GM12878 (cell line): ENCODE measurements at regions not wholly inside any gene's neighbourhood (a gene's known extent, or its start where the extent isn't known, plus 50 kb on each side); places are given as distances from the start of the nearest gene placed in this dataset.
A peak's percentile ranks its signal among the peaks of the same experiment; 100 is the strongest.

Source experiments
- E2F4 ChIP-seq: IDR thresholded peaks from 2 replicates; pipeline ENCODE4 v1.6.1; 2012; ENCODE audit warnings: low read depth, low read length, improper control_type of control experiment
- MAX ChIP-seq: IDR thresholded peaks from 2 replicates; pipeline ENCODE4 v1.6.1; 2012; ENCODE audit warnings: low read depth, low read length, improper control_type of control experiment
- POLR2A ChIP-seq: IDR thresholded peaks from 2 replicates; pipeline ENCODE4 v1.6.1; 2011; ENCODE audit warnings: low read depth, mild to moderate bottlenecking, low read length
- ZZZ3 ChIP-seq: IDR thresholded peaks from 2 replicates; pipeline ENCODE4 v1.6.1; 2011; ENCODE audit warnings: low read depth; ENCODE audit not compliant: control insufficient read depth, insufficient read length
- TF ChIP-seq, protein P1 (sequence below), 3 experiments: IDR thresholded peaks in 2 of 3; conservative IDR thresholded peaks in 1 of 3; 2 replicates each; pipeline ENCODE4 v1.5.1; 2011; ENCODE audit warnings: low read depth in 3 of 3, low read length in 3 of 3, mild to moderate bottlenecking in 3 of 3, control low read depth in 2 of 3, moderate library complexity in 2 of 3, inconsistent platforms in 1 of 3, mixed read lengths in 1 of 3; ENCODE audit not compliant: control insufficient read depth in 2 of 3, insufficient read depth in 1 of 3; ENCODE audit errors: extremely low read depth in 1 of 3

DNA sequence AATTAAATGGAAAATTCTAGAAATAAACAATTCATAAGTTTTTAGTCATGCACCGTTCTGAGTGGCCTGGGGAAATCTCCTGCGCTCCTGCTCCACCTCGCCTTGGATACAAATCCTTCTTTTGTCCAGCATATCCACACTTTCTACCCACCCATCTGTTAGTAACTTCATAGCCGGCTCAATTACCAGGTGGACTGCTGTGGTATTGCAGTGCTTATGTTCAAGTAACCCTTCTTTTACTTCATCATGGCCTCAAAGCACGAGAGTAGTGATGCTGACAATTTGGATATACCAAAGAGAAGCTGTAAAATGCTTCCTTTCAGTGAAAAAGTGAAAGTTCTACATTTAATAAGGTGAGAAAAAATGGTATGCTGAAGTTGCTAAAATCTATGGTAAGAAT, 142.3 kb upstream of the CHL1 start:
- TF ChIP-seq E2F4 (no peak), ZZZ3 (no peak), MAX (no peak), POLR2A (no peak)
- TF ChIP-seq, protein P1, sequence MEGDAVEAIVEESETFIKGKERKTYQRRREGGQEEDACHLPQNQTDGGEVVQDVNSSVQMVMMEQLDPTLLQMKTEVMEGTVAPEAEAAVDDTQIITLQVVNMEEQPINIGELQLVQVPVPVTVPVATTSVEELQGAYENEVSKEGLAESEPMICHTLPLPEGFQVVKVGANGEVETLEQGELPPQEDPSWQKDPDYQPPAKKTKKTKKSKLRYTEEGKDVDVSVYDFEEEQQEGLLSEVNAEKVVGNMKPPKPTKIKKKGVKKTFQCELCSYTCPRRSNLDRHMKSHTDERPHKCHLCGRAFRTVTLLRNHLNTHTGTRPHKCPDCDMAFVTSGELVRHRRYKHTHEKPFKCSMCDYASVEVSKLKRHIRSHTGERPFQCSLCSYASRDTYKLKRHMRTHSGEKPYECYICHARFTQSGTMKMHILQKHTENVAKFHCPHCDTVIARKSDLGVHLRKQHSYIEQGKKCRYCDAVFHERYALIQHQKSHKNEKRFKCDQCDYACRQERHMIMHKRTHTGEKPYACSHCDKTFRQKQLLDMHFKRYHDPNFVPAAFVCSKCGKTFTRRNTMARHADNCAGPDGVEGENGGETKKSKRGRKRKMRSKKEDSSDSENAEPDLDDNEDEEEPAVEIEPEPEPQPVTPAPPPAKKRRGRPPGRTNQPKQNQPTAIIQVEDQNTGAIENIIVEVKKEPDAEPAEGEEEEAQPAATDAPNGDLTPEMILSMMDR (IDR thresholded peaks at IDR 0.05 in 2 of 3, conservative IDR thresholded peaks at IDR 0.05 in 1 of 3; ENCODE audit: control insufficient read depth in 2 of 3, extremely low read depth in 1 of 3, insufficient read depth in 1 of 3, low read depth in 3 of 3, low read length in 3 of 3): peak in 1 of 3 experiments; percentile 4; a peak in 1 of 6 replicates
